Naive thymus-derived CD8-positive, alpha-beta T cell (primary cell): ENCODE measurements at regions not wholly inside any gene's neighbourhood (a gene's known extent, or its start where the extent isn't known, plus 50 kb on each side); places are given as distances from the start of the nearest gene placed in this dataset.

ENCODE experiments used
- ATAC-seq, 2 donors: fragments of 150-1000 bp; cut with Tn5 transposase in 1 of 2; sonication (Bioruptor Pico), chemical (Tn5 transposase) in 1 of 2; 1 replicate in 1 of 2; 2 replicates in 1 of 2; pipeline ENCODE4 v1.10.0; 2021; ENCODE audit warnings: mild to moderate bottlenecking in 2 of 2, moderate library complexity in 2 of 2
- POLR2A ChIA-PET: fragments of 350-600 bp; sonication (Branson Sonifier 250); formaldehyde crosslinking; loops from one replicate; lab custom pipeline; 2021; ENCODE audit warnings: antibody characterized with exemption; lab: Charles Lee
- DNase-seq, 10 donors: peaks; one replicate each; pipeline versions ENCODE4 v3.0.0 to v3.0.0-alpha.2; 2020 to 2022
- H3K27ac Mint-ChIP-seq, 10 donors: one replicate each; pipeline ENCODE4 v1.8.0; 2020 to 2022; ENCODE audit warnings: mild to moderate bottlenecking in 10 of 10, mixed read lengths in 10 of 10, moderate library complexity in 4 of 10, inconsistent platforms in 1 of 10
- H3K27me3 Mint-ChIP-seq, 5 donors: one replicate each; pipeline ENCODE4 v1.8.0; 2021 to 2022; ENCODE audit warnings: mixed read lengths in 5 of 5
- H3K36me3 Mint-ChIP-seq, 3 donors: one replicate each; pipeline ENCODE4 v1.8.0; 2020 to 2022; ENCODE audit warnings: mixed read lengths in 3 of 3, mild to moderate bottlenecking in 2 of 3, inconsistent platforms in 1 of 3
- H3K4me1 Mint-ChIP-seq, 4 donors: one replicate each; pipeline ENCODE4 v1.8.0; 2021 to 2022; ENCODE audit warnings: mixed read lengths in 4 of 4
- H3K4me3 Mint-ChIP-seq, 10 donors: one replicate each; pipeline ENCODE4 v1.8.0; 2020 to 2022; ENCODE audit warnings: mild to moderate bottlenecking in 10 of 10, mixed read lengths in 10 of 10, moderate library complexity in 6 of 10, inconsistent platforms in 1 of 10
- H3K9me3 Mint-ChIP-seq, 9 donors: one replicate each; pipeline ENCODE4 v1.8.0; 2020 to 2022; ENCODE audit warnings: mixed read lengths in 9 of 9, mild to moderate bottlenecking in 3 of 9, inconsistent platforms in 1 of 9, moderate library complexity in 1 of 9

DNA sequence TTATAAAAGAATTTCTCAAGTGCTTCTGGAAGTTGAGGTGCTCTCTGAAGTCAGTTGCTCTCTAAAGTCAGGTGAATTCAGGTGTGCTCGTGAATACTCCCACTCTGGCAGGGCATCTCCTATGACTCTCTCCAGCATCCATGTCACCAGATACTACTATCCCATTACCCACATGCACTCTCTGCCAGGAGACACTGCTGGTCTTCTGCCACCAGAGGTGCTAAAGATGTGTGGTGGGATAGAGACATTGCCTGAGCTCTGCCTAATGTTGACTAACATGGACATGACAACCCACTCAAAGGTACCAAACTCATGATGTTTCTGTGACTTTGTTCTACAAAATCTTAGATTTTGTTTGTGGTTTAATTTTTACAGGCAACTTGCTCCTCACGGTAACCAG is 106.4 kb upstream of the HNRNPA3 start:
- Mint-ChIP-seq H3K27me3 (peaks cover 2 to 18% (median 6%) of the 10 kb centered on the region in 5 donors), H3K4me3 (no peak overlapping the region), H3K36me3 (peaks cover 0 to 4% (median 2%) of the 10 kb centered on the region in 3 donors), H3K27ac (no peak overlapping the region), H3K4me1 (no peaks in the 10 kb centered on the region), H3K9me3 (peaks cover 0 to 15% (median 5%) of the 10 kb centered on the region in 9 donors)
- POLR2A ChIA-PET: no interaction called here
- DNase-seq (no peak), ATAC-seq (peak in 1 of 2 donors; percentile 38)

DNA sequence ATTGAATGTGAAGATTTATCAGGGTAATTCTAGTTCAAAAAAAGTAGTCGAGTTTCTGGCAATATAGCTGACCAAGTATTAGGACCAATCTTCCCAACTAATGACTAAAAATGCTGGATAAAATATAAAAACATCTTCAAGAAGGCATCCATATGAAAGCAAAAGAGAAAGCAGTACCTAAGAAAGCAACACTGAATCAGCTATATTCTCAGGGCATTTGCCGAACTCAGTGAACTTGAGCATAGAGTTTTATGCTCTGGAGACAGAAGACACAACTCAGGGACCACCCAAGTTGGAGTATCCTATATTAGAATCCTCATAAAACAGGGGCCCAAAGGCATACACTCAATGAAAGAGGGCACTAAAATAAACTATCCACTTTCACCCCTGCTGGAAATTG is 103.7 kb upstream of the HNRNPA3 start:
- H3K4me3 Mint-ChIP-seq: no peak overlapping the region
- POLR2A ChIA-PET: no interaction called here
- H3K9me3 Mint-ChIP-seq: no peaks in the 10 kb centered on the region
- H3K36me3 Mint-ChIP-seq: no peaks in the 10 kb centered on the region
- peaks cover 2 to 18% (median 6%) of the 10 kb centered on the region in 5 donors for H3K27me3 Mint-ChIP-seq
- no peaks in the 10 kb centered on the region for H3K4me1 Mint-ChIP-seq
- DNase-seq (no peak), ATAC-seq (no peak)
- no peak overlapping the region for H3K27ac Mint-ChIP-seq

DNA sequence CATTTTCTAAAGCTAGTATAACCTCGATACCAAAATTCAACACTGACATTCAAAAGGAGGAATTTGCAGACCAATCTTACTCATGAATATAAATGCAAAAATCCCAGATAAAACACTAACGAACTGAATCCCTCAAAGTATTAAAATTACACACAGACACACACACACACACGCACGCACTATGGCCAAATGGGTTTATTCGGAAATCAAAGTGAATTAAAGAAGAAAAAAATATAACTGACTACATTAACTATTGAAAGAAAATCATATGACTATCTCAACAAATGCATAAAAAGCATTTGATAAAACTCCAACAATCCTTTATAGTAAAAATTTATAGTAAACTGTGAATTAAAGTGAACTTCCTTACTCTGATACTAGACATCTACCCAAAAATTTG is 97.9 kb upstream of the HNRNPA3 start:
- H3K27ac Mint-ChIP-seq: no peak overlapping the region
- H3K4me1 Mint-ChIP-seq: no peaks in the 10 kb centered on the region
- ATAC-seq (no peak), DNase-seq (no peak)
- H3K9me3 Mint-ChIP-seq: no peaks in the 10 kb centered on the region
- H3K27me3 Mint-ChIP-seq: peaks cover 0 to 3% (median 0%) of the 10 kb centered on the region in 5 donors
- POLR2A ChIA-PET: no interaction called here
- no peak overlapping the region for H3K4me3 Mint-ChIP-seq
- no peaks in the 10 kb centered on the region for H3K36me3 Mint-ChIP-seq

DNA sequence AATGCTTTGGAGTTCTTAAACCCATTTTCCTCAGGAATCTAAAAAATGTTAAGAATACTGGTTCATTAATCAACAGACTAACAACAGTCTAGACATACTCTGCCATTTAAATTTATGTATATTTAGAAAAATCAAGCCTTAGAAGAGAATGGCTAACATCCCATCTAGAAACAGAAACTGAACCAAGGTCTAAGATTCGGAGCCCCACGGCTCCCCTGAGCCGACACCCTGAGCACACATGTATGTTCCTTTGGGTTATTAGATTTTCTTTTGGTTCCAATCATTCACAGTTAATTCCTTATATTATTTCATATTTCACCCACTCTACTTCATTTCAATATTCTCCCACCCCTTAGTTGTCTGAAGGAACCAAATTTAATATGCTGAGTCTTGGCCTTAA is 94.8 kb upstream of the HNRNPA3 start:
- Mint-ChIP-seq H3K4me1 (no peaks in the 10 kb centered on the region), H3K36me3 (no peaks in the 10 kb centered on the region), H3K27ac (no peak overlapping the region), H3K9me3 (no peaks in the 10 kb centered on the region), H3K4me3 (no peak overlapping the region), H3K27me3 (peaks cover 0 to 3% (median 0%) of the 10 kb centered on the region in 5 donors)
- DNase-seq (no peak), ATAC-seq (no peak)
- POLR2A ChIA-PET: no interaction called here

DNA sequence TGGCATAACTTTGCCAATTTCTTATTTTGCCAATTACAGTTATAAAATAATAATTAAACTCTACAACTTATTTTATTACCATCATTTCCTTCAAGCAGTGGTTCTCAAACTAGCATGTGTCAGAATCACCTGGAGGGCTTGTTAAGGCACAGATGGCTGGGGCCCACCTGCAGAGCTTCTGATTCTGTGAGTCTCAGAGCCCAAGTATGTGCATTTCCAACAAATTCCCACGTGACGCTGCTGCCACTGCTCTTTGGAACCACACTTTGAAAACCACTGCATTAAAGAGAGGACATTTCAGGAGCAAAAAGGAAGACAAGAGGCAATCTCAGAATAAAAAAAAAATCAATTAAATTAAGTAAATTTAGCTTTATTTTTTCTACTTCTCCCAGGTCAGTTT is 94.0 kb upstream of the HNRNPA3 start:
- Mint-ChIP-seq H3K9me3 (no peaks in the 10 kb centered on the region), H3K27me3 (peaks cover 0 to 5% (median 0%) of the 10 kb centered on the region in 5 donors), H3K4me3 (no peak overlapping the region), H3K27ac (no peak overlapping the region), H3K36me3 (no peaks in the 10 kb centered on the region), H3K4me1 (no peaks in the 10 kb centered on the region)
- POLR2A ChIA-PET: no interaction called here
- ATAC-seq (no peak), DNase-seq (no peak)

DNA sequence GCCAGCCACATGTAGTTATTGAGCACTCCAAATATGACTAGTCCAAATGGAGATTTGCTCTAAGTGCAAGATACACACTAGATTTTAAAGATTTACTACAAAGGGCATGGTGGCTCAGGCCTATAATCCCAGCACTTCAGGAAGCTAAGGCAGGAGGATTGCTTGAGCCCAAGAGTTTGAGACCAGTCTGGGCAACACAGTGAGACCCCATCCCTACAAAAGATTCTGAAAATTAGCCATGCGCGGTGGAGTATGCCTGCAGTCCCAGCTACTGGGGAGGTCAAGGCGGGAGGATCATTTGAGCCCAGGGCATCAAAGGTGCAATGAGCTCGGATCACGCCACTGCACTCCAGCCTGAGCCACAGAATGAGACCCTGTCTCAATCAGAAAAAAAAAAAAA is 93.5 kb upstream of the HNRNPA3 start:
- DNase-seq: no peak
- Mint-ChIP-seq H3K4me3 (no peak overlapping the region), H3K9me3 (no peaks in the 10 kb centered on the region), H3K27ac (no peak overlapping the region), H3K4me1 (no peaks in the 10 kb centered on the region), H3K27me3 (peaks cover 0 to 5% (median 0%) of the 10 kb centered on the region in 5 donors), H3K36me3 (no peaks in the 10 kb centered on the region)
- ATAC-seq: no peak
- POLR2A ChIA-PET: no interaction called here

DNA sequence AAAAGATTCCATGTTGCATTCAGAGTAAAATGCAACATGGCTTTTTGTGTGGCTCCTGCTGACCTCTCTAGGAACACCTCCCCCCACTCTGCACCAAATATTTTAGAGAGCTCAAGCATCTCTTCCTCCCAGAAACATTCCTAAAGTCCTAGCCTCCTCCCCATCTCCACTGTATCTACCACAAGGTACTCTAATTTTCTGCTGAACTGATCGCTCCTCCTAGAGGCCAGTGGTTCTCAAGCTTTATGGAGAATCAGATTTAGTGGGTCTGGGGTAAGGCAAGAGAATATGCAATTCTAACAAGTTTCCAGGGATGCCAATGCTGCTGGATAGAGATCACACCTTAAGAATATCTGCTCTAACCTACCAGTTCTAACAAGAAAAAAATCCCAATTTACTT is 89.5 kb upstream of the HNRNPA3 start:
- Mint-ChIP-seq H3K27me3 (peaks cover 0 to 7% (median 4%) of the 10 kb centered on the region in 5 donors), H3K4me3 (no peak overlapping the region), H3K4me1 (no peaks in the 10 kb centered on the region), H3K9me3 (peaks cover 0 to 4% (median 0%) of the 10 kb centered on the region in 9 donors), H3K27ac (no peak overlapping the region), H3K36me3 (no peaks in the 10 kb centered on the region)
- DNase-seq: no peak
- ATAC-seq: no peak
- POLR2A ChIA-PET: no interaction called here

DNA sequence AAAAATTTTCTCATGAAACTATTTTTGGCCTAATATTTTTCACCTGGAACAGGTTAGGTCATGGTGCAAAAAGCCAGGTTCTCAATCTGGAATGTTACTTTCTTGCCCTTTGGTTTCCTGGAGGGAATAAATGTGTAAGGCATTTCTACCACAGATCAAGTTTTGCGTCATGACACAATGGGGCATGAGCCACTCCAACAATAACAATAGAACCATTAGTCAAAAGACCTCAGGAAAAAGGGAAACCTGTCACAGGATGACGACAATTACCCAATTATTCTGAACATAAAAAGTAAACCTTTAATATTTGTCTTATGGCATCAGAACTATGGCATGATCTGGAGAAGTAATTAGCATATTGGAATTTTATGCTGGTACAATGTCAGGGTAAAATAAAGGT is 88.2 kb upstream of the HNRNPA3 start:
- no peak for DNase-seq
- Mint-ChIP-seq H3K27ac (no peak overlapping the region), H3K4me3 (no peak overlapping the region), H3K27me3 (peaks cover 0 to 7% (median 4%) of the 10 kb centered on the region in 5 donors), H3K36me3 (no peaks in the 10 kb centered on the region), H3K4me1 (peaks cover 0 to 2% (median under 1%) of the 10 kb centered on the region in 4 donors), H3K9me3 (peaks cover 0 to 4% (median 0%) of the 10 kb centered on the region in 9 donors)
- ATAC-seq: no peak
- POLR2A ChIA-PET: no interaction called here

DNA sequence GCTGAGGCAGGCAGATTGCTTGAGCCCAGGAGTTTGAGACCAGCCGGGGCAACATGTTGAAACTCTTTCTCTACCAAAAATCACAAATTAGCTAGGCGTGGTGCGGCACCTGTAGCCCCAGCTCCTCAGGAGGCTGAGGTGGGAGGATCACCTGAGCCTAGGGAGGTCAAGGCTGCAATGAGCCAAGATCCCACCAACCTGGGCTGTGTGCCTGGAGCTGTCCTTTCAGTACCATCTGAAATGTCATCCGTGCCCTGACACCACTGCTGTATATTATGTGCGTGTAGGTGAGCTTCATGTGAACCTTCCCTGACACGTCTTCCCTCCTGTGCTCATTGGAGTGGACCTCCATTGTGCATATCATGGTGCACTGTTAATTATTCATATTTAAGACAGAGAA is 84.8 kb upstream of the HNRNPA3 start:
- Mint-ChIP-seq H3K4me3 (no peak overlapping the region), H3K9me3 (peaks cover 0 to 4% (median 0%) of the 10 kb centered on the region in 9 donors), H3K4me1 (peaks cover 0 to 8% (median 5%) of the 10 kb centered on the region in 4 donors), H3K36me3 (peaks cover 0 to 4% (median 0%) of the 10 kb centered on the region in 3 donors), H3K27me3 (peaks cover 2 to 13% (median 9%) of the 10 kb centered on the region in 5 donors), H3K27ac (no peak overlapping the region)
- POLR2A ChIA-PET: interaction anchor here (0.9 kb wide), 1 partner anchor 8 kb away, joined by 3 read pairs; no protein-coding TSS in a partner anchor
- ATAC-seq (no peak), DNase-seq (no peak)

DNA sequence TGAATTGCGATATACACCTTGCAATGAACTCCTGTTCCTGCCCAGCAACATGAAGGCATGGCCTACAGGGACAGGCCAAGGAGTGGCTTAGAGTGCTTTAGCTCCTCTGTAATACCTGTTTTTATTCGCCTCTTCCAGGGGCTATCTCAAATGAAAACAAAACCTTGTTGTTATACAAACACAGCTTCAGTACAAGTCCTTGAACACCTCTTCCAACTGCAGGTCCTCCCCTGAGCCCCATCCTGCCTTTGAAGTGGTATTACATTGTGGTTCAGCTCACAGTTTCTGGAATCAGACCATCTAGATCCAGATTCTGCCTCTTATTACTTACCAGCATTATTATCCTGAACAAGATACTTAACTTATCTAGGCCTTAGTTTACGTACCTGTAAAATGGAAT is 83.0 kb upstream of the HNRNPA3 start:
- ATAC-seq: peak in 1 of 2 donors; percentile 23
- peaks cover 0 to 4% (median 0%) of the 10 kb centered on the region in 9 donors for H3K9me3 Mint-ChIP-seq
- H3K27me3 Mint-ChIP-seq: peaks cover under 1 to 13% (median 6%) of the 10 kb centered on the region in 5 donors
- H3K27ac Mint-ChIP-seq: no peak overlapping the region
- peaks cover 0 to 8% (median 5%) of the 10 kb centered on the region in 4 donors for H3K4me1 Mint-ChIP-seq
- DNase-seq: no peak
- peaks cover 0 to 4% (median 3%) of the 10 kb centered on the region in 3 donors for H3K36me3 Mint-ChIP-seq
- POLR2A ChIA-PET: no interaction called here
- no peak overlapping the region for H3K4me3 Mint-ChIP-seq

DNA sequence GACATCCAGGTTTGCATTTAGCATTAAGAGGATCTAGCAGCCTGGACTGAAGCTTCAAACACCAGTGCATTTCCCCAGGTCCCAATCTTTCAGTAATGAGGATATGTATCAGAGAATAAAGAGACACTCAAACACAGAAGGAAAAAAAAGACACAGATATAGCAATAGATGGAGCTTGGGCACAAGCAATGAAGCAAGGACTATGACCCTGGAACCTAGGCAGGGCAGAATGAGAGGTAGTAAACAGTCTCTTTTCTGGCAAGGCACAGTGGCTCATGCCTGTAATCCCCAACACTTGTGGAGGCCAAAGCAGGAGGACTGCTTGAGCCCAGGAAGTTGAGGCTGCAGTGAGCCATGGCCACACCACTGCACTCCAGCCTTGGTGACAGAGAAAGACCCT is 80.7 kb upstream of the HNRNPA3 start:
- peaks cover 0 to 4% (median 0%) of the 10 kb centered on the region in 9 donors for H3K9me3 Mint-ChIP-seq
- H3K4me1 Mint-ChIP-seq: peaks cover 0 to 8% (median 5%) of the 10 kb centered on the region in 4 donors
- peaks cover 0 to 4% (median 3%) of the 10 kb centered on the region in 3 donors for H3K36me3 Mint-ChIP-seq
- peaks cover 0 to 13% (median 7%) of the 10 kb centered on the region in 5 donors for H3K27me3 Mint-ChIP-seq
- H3K27ac Mint-ChIP-seq: no peak overlapping the region
- ATAC-seq: no peak
- POLR2A ChIA-PET: no interaction called here
- no peak for DNase-seq
- no peak overlapping the region for H3K4me3 Mint-ChIP-seq

DNA sequence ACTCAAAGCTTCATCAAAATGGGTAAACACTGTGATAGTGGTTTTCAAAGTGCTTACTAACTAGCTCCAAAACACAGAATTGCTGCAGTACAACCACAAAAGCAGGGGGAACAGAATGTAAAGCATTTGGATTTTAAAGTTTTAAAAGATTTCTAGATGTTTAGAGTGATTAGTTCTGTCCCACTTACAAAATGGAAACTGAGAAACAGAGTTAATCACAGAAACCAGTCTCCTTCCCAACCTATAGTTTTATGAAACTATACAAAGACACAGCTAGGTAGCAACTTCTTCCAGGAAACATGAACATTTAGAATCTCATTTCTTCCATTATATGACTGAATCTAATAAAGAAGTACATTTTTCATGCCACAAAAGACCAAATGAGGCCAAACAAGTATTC is 73.8 kb upstream of the HNRNPA3 start:
- Mint-ChIP-seq H3K4me1 (peaks cover 0 to 2% (median 0%) of the 10 kb centered on the region in 4 donors), H3K4me3 (no peak overlapping the region), H3K27ac (no peak overlapping the region), H3K36me3 (peaks cover 0 to 2% (median 0%) of the 10 kb centered on the region in 3 donors), H3K27me3 (peaks cover 5 to 33% (median 15%) of the 10 kb centered on the region in 5 donors), H3K9me3 (no peaks in the 10 kb centered on the region)
- POLR2A ChIA-PET: no interaction called here
- ATAC-seq: no peak
- DNase-seq: no peak

DNA sequence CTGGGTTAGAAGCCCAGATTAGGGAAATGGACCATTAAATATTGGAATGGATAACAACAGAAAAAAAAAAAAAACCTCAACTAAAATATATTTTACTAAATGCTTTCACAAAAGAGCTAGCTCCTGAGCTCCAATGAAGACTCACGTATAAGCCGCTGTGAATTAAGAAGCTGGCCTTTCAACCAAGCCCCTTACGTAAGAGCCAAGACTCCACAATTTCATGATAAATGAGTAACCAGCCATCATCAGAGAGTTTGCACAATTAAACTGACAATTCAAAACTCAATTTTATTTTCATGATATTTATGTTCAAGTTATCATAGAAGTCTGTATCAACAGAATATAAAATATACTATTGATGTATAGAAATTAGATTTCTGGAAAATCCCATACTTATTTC is 70.7 kb upstream of the HNRNPA3 start:
- Mint-ChIP-seq H3K4me1 (peaks cover 0 to 2% (median 0%) of the 10 kb centered on the region in 4 donors), H3K4me3 (no peak overlapping the region), H3K27me3 (peaks cover 9 to 53% (median 20%) of the 10 kb centered on the region in 5 donors), H3K9me3 (no peaks in the 10 kb centered on the region), H3K27ac (no peak overlapping the region), H3K36me3 (no peaks in the 10 kb centered on the region)
- DNase-seq (no peak), ATAC-seq (no peak)
- POLR2A ChIA-PET: no interaction called here

DNA sequence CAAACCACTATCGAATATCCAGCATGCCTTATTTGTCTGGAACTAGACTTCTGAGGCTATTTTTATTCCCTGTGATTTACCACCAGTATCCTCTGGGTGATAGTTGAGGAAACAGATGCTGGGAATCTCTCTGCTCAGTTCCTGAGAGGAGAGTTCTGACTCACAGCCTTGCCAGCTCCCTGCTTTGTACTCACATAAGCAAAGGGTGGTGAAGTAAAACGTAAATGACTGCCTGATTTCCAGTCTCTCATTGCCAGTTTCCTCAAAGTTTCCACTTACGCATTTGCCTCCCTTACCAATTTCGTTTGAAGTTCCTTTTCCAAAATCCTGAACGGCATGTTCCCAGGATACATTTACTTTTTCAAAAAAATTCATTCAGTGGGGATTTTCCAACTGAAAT is 69.2 kb upstream of the HNRNPA3 start:
- Mint-ChIP-seq H3K4me1 (peaks cover under 1 to 10% (median 7%) of the 10 kb centered on the region in 4 donors), H3K4me3 (no peak overlapping the region), H3K36me3 (no peaks in the 10 kb centered on the region), H3K27ac (no peak overlapping the region), H3K27me3 (peaks cover 4 to 58% (median 31%) of the 10 kb centered on the region in 5 donors), H3K9me3 (no peaks in the 10 kb centered on the region)
- no peak for ATAC-seq
- no peak for DNase-seq
- POLR2A ChIA-PET: interaction anchor here (0.7 kb wide), 1 partner anchor 160 kb away, joined by 7 read pairs; no protein-coding TSS in a partner anchor
